ENCODE measurements at regions not wholly inside any gene's neighbourhood (a gene's known extent, or its start where the extent isn't known, plus 50 kb on each side); places are given as distances from the start of the nearest gene placed in this dataset.

GRCh38 chr2:144136297-144137010 is 383.5 kb downstream of the ZEB2 start:
- no peak for TF ChIP-seq CTCF (IDR thresholded peaks at IDR 0.05; ENCODE audit: unreplicated experiment)
- Mint-ChIP-seq H3K36me3 (ENCODE audit: insufficient read depth, unreplicated experiment) (no peaks in the 10 kb centered on the region), H3K27ac (ENCODE audit: unreplicated experiment) (no peak overlapping the region), H3K9me3 (ENCODE audit: low read depth, unreplicated experiment) (no peaks in the 10 kb centered on the region), H3K27me3 (ENCODE audit: unreplicated experiment) (no peaks in the 10 kb centered on the region), H3K4me3 (ENCODE audit: low read depth, unreplicated experiment) (no peak overlapping the region), H3K4me1 (ENCODE audit: low read depth, unreplicated experiment) (peaks cover 2% of the 10 kb centered on the region)
- CTCF ChIA-PET: no interaction called here
- no peak for DNase-seq
- no TSS peak for BruUV-seq (replicated peaks)
- intact Hi-C loops (cut with micrococcal nuclease; ENCODE audit: unreplicated experiment): no loop called here

DNA sequence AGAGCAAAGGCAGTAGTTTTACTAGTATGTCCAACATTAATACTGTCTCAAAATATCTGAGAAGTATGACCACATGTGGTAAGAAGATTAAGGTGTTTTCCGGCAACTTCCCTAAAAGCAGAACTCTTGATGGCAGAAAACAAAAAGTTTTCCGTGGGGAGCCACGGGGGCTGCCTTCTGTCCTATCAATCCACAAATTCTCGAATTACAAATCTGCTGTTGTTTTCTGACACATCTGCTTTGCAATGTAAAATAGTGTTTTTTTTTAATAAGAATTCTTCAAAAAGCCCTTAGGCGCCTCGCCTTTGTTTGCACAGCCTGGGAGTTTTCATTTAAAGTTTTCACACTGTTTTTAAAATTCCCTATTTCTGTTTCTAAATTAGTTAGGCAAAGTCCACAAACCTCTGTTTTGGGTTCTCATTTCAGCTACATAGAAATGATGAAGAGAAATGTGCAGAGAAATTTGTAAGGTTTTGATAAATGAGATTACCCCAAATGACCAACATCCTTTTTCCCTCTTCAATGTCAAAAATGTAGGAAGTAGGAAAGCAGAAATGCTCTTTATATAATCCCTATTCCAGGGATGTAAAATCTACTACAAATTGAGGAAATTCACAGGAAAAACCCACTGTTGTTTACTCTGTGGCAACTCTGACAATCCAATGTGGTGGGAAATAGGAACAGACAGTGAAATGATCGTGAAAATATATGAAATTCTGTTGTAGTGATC is 385.8 kb downstream of the ZEB2 start:
- peaks cover 9% of the 10 kb centered on the region for H3K4me1 Mint-ChIP-seq (ENCODE audit: low read depth, unreplicated experiment)
- DNase-seq: no peak
- TF ChIP-seq CTCF (IDR thresholded peaks at IDR 0.05; ENCODE audit: unreplicated experiment): no peak
- H3K36me3 Mint-ChIP-seq (ENCODE audit: insufficient read depth, unreplicated experiment): no peaks in the 10 kb centered on the region
- H3K27ac Mint-ChIP-seq (ENCODE audit: unreplicated experiment): no peak overlapping the region
- CTCF ChIA-PET: no interaction called here
- H3K4me3 Mint-ChIP-seq (ENCODE audit: low read depth, unreplicated experiment): no peak overlapping the region
- intact Hi-C loops (cut with micrococcal nuclease; ENCODE audit: unreplicated experiment): no loop called here
- BruUV-seq (replicated peaks): no TSS peak
- no peaks in the 10 kb centered on the region for H3K27me3 Mint-ChIP-seq (ENCODE audit: unreplicated experiment)
- H3K9me3 Mint-ChIP-seq (ENCODE audit: low read depth, unreplicated experiment): no peaks in the 10 kb centered on the region

- CTCF ChIA-PET: no interaction called here
- intact Hi-C loops (cut with micrococcal nuclease; ENCODE audit: unreplicated experiment): no loop called here
- Mint-ChIP-seq H3K36me3 (ENCODE audit: insufficient read depth, unreplicated experiment) (no peaks in the 10 kb centered on the region), H3K9me3 (ENCODE audit: low read depth, unreplicated experiment) (no peaks in the 10 kb centered on the region), H3K4me1 (ENCODE audit: low read depth, unreplicated experiment) (peaks cover 9% of the 10 kb centered on the region), H3K27me3 (ENCODE audit: unreplicated experiment) (no peaks in the 10 kb centered on the region), H3K27ac (ENCODE audit: unreplicated experiment) (no peak overlapping the region), H3K4me3 (ENCODE audit: low read depth, unreplicated experiment) (no peak overlapping the region)
- no TSS peak for BruUV-seq (replicated peaks)
- no peak for TF ChIP-seq CTCF (IDR thresholded peaks at IDR 0.05; ENCODE audit: unreplicated experiment)
- no peak for DNase-seq
Measured at GRCh38 chr2:144132357-144132756, 387.6 kb downstream of the ZEB2 start.

GRCh38 chr2:144131042-144131441 is 388.9 kb downstream of the ZEB2 start:
- Mint-ChIP-seq H3K4me3 (ENCODE audit: low read depth, unreplicated experiment) (no peak overlapping the region), H3K27me3 (ENCODE audit: unreplicated experiment) (no peaks in the 10 kb centered on the region), H3K9me3 (ENCODE audit: low read depth, unreplicated experiment) (no peaks in the 10 kb centered on the region), H3K36me3 (ENCODE audit: insufficient read depth, unreplicated experiment) (no peaks in the 10 kb centered on the region), H3K4me1 (ENCODE audit: low read depth, unreplicated experiment) (peaks cover 9% of the 10 kb centered on the region), H3K27ac (ENCODE audit: unreplicated experiment) (no peak overlapping the region)
- intact Hi-C loops (cut with micrococcal nuclease; ENCODE audit: unreplicated experiment): no loop called here
- DNase-seq: no peak
- no peak for TF ChIP-seq CTCF (IDR thresholded peaks at IDR 0.05; ENCODE audit: unreplicated experiment)
- CTCF ChIA-PET: no interaction called here
- BruUV-seq (replicated peaks): no TSS peak
